ENCODE measurements at regions not wholly inside any gene's neighbourhood (a gene's known extent, or its start where the extent isn't known, plus 50 kb on each side); places are given as distances from the start of the nearest gene placed in this dataset.

DNA sequence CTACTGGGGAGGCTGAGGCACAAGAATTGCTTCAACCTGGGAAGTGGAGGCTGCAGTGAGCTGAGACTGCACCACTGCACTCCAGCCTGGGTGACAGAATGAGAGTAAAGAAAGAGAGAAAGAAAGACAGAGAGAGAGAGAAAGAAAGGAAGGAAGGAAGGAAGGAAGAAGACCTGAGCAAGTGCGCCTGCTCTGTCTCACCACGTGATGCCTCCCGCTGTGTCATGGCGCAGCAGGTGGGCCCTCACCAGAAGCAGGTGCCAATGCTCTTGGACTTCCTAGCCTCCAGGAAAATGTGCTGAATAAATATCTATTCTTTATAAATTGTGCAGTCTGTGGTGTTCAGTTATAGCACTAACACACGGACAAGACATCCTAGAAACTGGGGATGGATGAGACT is 270.0 kb downstream of the CYP26B1 start:
- Histone ChIP-seq H3K4me3 (replicated peaks; ENCODE audit: insufficient read depth, low read length) (no peak overlapping the region), H3K27me3 (ENCODE audit: insufficient read depth, poor library complexity, severe bottlenecking) (peaks cover 4% of the 10 kb centered on the region), H3K27ac (replicated peaks) (no peak overlapping the region)
- TF ChIP-seq POLR2AphosphoS5 (IDR thresholded peaks at IDR 0.05; ENCODE audit: low read depth) (no peak), SPI1 (IDR thresholded peaks at IDR 0.05; ENCODE audit: borderline replicate concordance, low read depth) (no peak), GABPA (IDR thresholded peaks at IDR 0.05; ENCODE audit: low read depth) (no peak)
- TF ChIP-seq, protein P1, sequence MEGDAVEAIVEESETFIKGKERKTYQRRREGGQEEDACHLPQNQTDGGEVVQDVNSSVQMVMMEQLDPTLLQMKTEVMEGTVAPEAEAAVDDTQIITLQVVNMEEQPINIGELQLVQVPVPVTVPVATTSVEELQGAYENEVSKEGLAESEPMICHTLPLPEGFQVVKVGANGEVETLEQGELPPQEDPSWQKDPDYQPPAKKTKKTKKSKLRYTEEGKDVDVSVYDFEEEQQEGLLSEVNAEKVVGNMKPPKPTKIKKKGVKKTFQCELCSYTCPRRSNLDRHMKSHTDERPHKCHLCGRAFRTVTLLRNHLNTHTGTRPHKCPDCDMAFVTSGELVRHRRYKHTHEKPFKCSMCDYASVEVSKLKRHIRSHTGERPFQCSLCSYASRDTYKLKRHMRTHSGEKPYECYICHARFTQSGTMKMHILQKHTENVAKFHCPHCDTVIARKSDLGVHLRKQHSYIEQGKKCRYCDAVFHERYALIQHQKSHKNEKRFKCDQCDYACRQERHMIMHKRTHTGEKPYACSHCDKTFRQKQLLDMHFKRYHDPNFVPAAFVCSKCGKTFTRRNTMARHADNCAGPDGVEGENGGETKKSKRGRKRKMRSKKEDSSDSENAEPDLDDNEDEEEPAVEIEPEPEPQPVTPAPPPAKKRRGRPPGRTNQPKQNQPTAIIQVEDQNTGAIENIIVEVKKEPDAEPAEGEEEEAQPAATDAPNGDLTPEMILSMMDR (IDR thresholded peaks at IDR 0.05; ENCODE audit: insufficient read depth, low read length): no peak
- DNase-seq (ENCODE audit: low read depth in 1 of 2, low spot score in 1 of 2): no peak

DNA sequence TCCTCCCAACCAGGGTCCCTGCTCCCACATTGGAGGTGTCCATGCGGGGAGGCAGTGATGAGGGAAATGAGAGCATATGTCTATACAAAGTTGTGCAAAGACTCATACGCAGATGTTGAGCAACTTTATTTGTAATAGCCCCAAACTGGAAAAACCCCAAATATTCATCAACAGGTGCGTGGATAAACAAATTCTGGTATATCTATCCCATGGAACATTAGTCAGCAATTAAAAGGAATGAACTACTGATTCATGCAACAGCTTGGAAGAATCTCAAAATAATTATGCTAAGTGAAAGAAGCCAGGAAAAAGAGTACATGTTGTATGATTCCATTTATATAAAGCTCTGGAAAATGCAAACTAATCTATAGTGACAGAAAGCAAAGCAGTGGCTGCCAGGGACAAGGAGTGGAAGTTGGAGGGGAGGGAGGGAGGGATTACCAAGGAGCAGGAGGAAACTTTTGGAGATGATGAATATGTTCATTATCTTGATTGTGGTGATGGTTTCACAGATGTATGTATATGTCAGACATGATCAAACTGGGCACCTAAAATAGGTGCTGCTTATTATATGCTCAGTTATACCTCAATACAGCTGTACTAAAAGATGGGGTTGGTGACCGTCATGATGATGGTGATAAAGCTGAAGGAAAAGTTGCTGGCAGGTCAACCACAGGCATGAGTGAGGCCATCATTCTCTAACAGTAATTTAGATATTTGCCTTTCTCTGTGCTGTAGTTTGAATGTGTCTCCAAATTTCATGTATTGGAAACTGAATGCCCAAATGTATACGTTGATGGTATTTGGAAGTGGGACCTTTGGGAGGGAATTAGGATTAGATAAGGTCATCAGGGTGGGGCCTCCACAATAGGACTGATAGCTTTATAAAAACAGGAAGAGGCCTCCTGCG is 270.9 kb downstream of the CYP26B1 start:
- no peak overlapping the region for H3K27ac ChIP-seq (replicated peaks)
- TF ChIP-seq SPI1 (IDR thresholded peaks at IDR 0.05; ENCODE audit: borderline replicate concordance, low read depth) (no peak), POLR2AphosphoS5 (IDR thresholded peaks at IDR 0.05; ENCODE audit: low read depth) (no peak), GABPA (IDR thresholded peaks at IDR 0.05; ENCODE audit: low read depth) (no peak)
- TF ChIP-seq, protein P2, sequence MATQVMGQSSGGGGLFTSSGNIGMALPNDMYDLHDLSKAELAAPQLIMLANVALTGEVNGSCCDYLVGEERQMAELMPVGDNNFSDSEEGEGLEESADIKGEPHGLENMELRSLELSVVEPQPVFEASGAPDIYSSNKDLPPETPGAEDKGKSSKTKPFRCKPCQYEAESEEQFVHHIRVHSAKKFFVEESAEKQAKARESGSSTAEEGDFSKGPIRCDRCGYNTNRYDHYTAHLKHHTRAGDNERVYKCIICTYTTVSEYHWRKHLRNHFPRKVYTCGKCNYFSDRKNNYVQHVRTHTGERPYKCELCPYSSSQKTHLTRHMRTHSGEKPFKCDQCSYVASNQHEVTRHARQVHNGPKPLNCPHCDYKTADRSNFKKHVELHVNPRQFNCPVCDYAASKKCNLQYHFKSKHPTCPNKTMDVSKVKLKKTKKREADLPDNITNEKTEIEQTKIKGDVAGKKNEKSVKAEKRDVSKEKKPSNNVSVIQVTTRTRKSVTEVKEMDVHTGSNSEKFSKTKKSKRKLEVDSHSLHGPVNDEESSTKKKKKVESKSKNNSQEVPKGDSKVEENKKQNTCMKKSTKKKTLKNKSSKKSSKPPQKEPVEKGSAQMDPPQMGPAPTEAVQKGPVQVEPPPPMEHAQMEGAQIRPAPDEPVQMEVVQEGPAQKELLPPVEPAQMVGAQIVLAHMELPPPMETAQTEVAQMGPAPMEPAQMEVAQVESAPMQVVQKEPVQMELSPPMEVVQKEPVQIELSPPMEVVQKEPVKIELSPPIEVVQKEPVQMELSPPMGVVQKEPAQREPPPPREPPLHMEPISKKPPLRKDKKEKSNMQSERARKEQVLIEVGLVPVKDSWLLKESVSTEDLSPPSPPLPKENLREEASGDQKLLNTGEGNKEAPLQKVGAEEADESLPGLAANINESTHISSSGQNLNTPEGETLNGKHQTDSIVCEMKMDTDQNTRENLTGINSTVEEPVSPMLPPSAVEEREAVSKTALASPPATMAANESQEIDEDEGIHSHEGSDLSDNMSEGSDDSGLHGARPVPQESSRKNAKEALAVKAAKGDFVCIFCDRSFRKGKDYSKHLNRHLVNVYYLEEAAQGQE (IDR thresholded peaks at IDR 0.05; ENCODE audit: insufficient replicate concordance, low read depth): no peak
- TF ChIP-seq, protein P1 (IDR thresholded peaks at IDR 0.05; ENCODE audit: insufficient read depth, low read length): no peak
- H3K27me3 ChIP-seq (ENCODE audit: insufficient read depth, poor library complexity, severe bottlenecking): peaks cover 4% of the 10 kb centered on the region
- DNase-seq (ENCODE audit: low read depth in 1 of 2, low spot score in 1 of 2): no peak
- H3K4me3 ChIP-seq (replicated peaks; ENCODE audit: insufficient read depth, low read length): no peak overlapping the region

DNA sequence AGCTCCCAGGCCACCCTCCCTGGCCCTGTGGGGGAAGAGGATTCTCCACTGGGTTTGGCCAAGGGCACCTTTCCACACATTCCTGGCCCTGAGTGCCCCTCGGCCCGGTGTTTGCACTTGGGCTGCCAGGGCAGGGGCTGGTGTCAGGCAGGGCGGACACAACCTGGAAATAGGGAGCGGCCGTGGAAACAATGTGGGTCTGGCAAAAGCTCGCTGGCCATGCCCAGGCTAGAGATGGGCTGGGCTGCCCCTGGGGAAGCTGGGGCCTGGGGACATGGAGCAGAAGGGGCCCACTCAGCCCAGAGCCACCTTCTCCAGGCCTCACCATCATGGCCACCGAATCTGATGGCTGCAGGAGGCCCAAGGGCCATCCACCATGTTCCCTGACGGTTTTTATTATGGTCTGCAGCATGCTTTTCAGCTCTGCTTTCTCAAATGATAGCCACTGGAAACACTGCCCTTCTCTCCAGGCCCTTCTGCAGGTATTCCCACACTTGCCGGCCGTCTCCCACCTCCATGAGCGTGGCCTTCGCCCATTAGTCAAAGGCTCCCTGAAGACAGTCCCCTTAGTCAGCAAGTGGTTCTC is 275.1 kb downstream of the CYP26B1 start:
- TF ChIP-seq SPI1 (IDR thresholded peaks at IDR 0.05; ENCODE audit: borderline replicate concordance, low read depth): no peak
- TF ChIP-seq, protein P1 (IDR thresholded peaks at IDR 0.05; ENCODE audit: insufficient read depth, low read length): no peak
- TF ChIP-seq POLR2AphosphoS5 (IDR thresholded peaks at IDR 0.05; ENCODE audit: low read depth): no peak
- TF ChIP-seq, protein P2 (IDR thresholded peaks at IDR 0.05; ENCODE audit: insufficient replicate concordance, low read depth): no peak
- TF ChIP-seq GABPA (IDR thresholded peaks at IDR 0.05; ENCODE audit: low read depth): no peak
- Histone ChIP-seq H3K27me3 (ENCODE audit: insufficient read depth, poor library complexity, severe bottlenecking) (peaks cover 1% of the 10 kb centered on the region), H3K4me3 (replicated peaks; ENCODE audit: insufficient read depth, low read length) (no peak overlapping the region), H3K27ac (replicated peaks) (no peak overlapping the region)
- DNase-seq (ENCODE audit: low read depth in 1 of 2, low spot score in 1 of 2): no peak

Measured in HL-60 (cell line).